ENCODE measurements at regions not wholly inside any gene's neighbourhood (a gene's known extent, or its start where the extent isn't known, plus 50 kb on each side); places are given as distances from the start of the nearest gene placed in this dataset.

- TF ChIP-seq, protein P1, sequence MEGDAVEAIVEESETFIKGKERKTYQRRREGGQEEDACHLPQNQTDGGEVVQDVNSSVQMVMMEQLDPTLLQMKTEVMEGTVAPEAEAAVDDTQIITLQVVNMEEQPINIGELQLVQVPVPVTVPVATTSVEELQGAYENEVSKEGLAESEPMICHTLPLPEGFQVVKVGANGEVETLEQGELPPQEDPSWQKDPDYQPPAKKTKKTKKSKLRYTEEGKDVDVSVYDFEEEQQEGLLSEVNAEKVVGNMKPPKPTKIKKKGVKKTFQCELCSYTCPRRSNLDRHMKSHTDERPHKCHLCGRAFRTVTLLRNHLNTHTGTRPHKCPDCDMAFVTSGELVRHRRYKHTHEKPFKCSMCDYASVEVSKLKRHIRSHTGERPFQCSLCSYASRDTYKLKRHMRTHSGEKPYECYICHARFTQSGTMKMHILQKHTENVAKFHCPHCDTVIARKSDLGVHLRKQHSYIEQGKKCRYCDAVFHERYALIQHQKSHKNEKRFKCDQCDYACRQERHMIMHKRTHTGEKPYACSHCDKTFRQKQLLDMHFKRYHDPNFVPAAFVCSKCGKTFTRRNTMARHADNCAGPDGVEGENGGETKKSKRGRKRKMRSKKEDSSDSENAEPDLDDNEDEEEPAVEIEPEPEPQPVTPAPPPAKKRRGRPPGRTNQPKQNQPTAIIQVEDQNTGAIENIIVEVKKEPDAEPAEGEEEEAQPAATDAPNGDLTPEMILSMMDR (conservative IDR thresholded peaks at IDR 0.05 in 1 of 2, IDR thresholded peaks at IDR 0.05 in 1 of 2; ENCODE audit: low read depth in 1 of 2, low read length in 2 of 2) = no peak
- TF ChIP-seq EZH2 (IDR thresholded peaks at IDR 0.05; ENCODE audit: low read length, missing control alignments) = no peak
Measured at GRCh38 chr16:66223176-66223780, 143.2 kb upstream of the CDH5 start.
